ENCODE measurements at regions not wholly inside any gene's neighbourhood (a gene's known extent, or its start where the extent isn't known, plus 50 kb on each side); places are given as distances from the start of the nearest gene placed in this dataset.

DNA sequence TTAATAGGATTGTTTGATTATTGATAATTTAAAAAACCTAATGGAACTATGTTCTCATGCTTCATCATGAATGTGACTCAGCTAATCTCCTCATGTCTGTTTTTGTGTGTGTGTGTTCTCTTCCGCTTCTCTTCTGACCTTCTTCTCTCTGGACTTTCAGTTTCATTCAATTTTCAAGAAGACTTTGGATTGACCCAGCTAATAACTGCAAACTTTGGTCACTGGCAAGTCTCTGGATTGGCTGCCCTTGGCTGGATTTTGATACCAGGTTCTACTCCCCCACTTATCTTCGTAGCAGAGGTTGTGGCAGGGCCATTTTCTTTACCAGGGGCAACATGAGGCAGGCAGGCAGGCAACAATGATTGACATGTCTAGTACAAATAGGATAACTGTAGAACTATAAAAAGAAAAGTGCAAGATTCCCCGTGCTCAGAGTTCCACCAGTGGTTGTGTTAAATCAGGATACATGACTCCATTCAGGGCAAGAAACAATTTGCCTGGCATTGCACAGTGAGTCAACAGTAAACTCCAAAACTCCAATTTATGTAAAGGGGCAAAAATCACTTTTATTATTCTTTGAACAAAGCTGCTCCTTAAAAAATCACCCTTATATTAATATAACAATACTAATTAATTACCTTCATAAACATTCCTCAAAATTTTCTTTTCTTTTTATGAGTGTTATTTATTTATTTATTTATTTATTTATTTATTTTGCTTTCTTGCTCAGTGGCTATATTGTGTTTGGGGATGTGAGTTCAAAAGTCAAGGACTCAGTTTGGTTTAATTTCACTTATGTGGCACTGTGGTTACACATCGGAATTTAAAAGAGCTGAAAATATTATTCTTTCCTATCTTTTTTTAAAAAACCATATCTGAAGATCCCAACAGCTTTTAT is 167.6 kb downstream of the RND3 start:
- H3K27me3 Mint-ChIP-seq (ENCODE audit: low read depth in 2 of 2), result no peaks in the 10 kb centered on the region
- H3K27ac Mint-ChIP-seq, result no peak overlapping the region
- Histone ChIP-seq H3K36me3 (ENCODE audit: control insufficient read depth, insufficient read depth, low read length) (no peaks in the 10 kb centered on the region), H3K4me1 (ENCODE audit: control insufficient read depth, insufficient read depth, low read length) (no peaks in the 10 kb centered on the region), H3K4me3 (ENCODE audit: low read length) (no peak overlapping the region), H3K27me3 (ENCODE audit: control insufficient read depth, insufficient read depth, low read length) (no peaks in the 10 kb centered on the region), H3K9me3 (ENCODE audit: control insufficient read depth, insufficient read depth, low read length) (no peaks in the 10 kb centered on the region), H3K27ac (ENCODE audit: low read length) (no peak overlapping the region)
- no peaks in the 10 kb centered on the region for H3K4me1 Mint-ChIP-seq
- peaks cover 18 to 22% of the 10 kb centered on the region in 2 donors for H3K9me3 Mint-ChIP-seq
- ATAC-seq (no peak), DNase-seq (no peak)
- WGBS (ENCODE audit: insufficient coverage), result 81% methylated on average over 3 of the region's 4 CpGs
- intact Hi-C loops (cut with micrococcal nuclease), result no loop called here
- no peak overlapping the region for H3K4me3 Mint-ChIP-seq
- H3K36me3 Mint-ChIP-seq, result peaks cover 12% of the 10 kb centered on the region
- TF ChIP-seq, protein P1, sequence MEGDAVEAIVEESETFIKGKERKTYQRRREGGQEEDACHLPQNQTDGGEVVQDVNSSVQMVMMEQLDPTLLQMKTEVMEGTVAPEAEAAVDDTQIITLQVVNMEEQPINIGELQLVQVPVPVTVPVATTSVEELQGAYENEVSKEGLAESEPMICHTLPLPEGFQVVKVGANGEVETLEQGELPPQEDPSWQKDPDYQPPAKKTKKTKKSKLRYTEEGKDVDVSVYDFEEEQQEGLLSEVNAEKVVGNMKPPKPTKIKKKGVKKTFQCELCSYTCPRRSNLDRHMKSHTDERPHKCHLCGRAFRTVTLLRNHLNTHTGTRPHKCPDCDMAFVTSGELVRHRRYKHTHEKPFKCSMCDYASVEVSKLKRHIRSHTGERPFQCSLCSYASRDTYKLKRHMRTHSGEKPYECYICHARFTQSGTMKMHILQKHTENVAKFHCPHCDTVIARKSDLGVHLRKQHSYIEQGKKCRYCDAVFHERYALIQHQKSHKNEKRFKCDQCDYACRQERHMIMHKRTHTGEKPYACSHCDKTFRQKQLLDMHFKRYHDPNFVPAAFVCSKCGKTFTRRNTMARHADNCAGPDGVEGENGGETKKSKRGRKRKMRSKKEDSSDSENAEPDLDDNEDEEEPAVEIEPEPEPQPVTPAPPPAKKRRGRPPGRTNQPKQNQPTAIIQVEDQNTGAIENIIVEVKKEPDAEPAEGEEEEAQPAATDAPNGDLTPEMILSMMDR (IDR thresholded peaks at IDR 0.05), result no peak

DNA sequence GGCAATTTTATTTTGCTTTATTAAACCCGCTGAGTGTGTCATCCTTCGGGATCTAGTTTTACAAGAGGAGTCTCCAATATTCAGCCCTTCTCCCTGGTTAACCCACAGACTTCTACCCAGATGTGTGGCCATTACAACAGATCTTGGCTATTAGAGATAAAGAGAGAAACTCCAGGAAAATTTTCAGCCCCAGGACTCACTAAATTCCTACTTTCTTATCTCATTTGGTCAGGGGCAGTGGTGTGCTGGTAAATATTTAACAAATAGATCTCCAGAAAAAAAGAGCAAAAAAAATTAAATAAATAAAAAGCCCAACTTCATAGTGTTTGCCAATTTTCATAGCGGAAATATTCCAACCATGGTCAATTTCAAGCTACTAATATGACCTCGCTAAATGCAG is 168.4 kb downstream of the RND3 start:
- 100% methylated on average over 2 of the region's 4 CpGs for WGBS (ENCODE audit: insufficient coverage)
- DNase-seq (no peak), ATAC-seq (no peak)
- Histone ChIP-seq H3K36me3 (ENCODE audit: control insufficient read depth, insufficient read depth, low read length) (no peaks in the 10 kb centered on the region), H3K4me1 (ENCODE audit: control insufficient read depth, insufficient read depth, low read length) (no peaks in the 10 kb centered on the region), H3K27ac (ENCODE audit: low read length) (no peak overlapping the region), H3K4me3 (ENCODE audit: low read length) (no peak overlapping the region), H3K9me3 (ENCODE audit: control insufficient read depth, insufficient read depth, low read length) (no peaks in the 10 kb centered on the region), H3K27me3 (ENCODE audit: control insufficient read depth, insufficient read depth, low read length) (no peaks in the 10 kb centered on the region)
- H3K9me3 Mint-ChIP-seq, result peaks cover 19 to 22% of the 10 kb centered on the region in 2 donors
- TF ChIP-seq, protein P1 (IDR thresholded peaks at IDR 0.05), result no peak
- H3K27ac Mint-ChIP-seq, result no peak overlapping the region
- H3K4me3 Mint-ChIP-seq, result no peak overlapping the region
- peaks cover 18% of the 10 kb centered on the region for H3K36me3 Mint-ChIP-seq
- intact Hi-C loops (cut with micrococcal nuclease), result no loop called here
- H3K27me3 Mint-ChIP-seq (ENCODE audit: low read depth in 2 of 2), result no peaks in the 10 kb centered on the region
- no peaks in the 10 kb centered on the region for H3K4me1 Mint-ChIP-seq

DNA sequence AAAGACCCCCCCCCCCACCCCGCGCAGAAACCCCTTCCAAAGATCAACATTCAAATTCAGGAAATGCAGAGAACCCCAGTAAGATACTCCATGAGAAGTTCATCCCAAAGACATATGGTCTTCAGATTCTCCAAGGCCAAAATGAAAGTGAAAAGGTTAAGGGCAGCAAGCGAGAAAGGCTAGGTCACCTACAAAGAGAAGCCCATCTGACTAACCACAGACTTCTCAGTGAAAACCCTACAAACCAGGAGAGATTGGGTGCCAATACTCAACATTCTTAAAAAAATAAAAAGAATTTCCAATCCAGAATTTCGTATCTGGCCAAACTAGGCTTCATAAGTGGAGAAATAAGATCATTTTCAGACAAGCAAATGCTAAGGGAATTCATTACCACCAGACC is 175.2 kb downstream of the RND3 start:
- no peak overlapping the region for H3K4me3 Mint-ChIP-seq
- no peak overlapping the region for H3K27ac ChIP-seq (ENCODE audit: low read length)
- no peaks in the 10 kb centered on the region for H3K4me1 ChIP-seq (ENCODE audit: control insufficient read depth, insufficient read depth, low read length)
- TF ChIP-seq, protein P1 (IDR thresholded peaks at IDR 0.05), result no peak
- H3K27me3 Mint-ChIP-seq (ENCODE audit: low read depth in 2 of 2), result no peaks in the 10 kb centered on the region
- intact Hi-C loops (cut with micrococcal nuclease), result no loop called here
- no peaks in the 10 kb centered on the region for H3K4me1 Mint-ChIP-seq
- 73% methylated on average over 1 of the region's 4 CpGs for WGBS (ENCODE audit: insufficient coverage)
- no peaks in the 10 kb centered on the region for H3K27me3 ChIP-seq (ENCODE audit: control insufficient read depth, insufficient read depth, low read length)
- ATAC-seq (no peak), DNase-seq (no peak)
- peaks cover 35% of the 10 kb centered on the region for H3K36me3 Mint-ChIP-seq
- H3K9me3 Mint-ChIP-seq, result peaks cover 25 to 28% of the 10 kb centered on the region in 2 donors
- no peak overlapping the region for H3K27ac Mint-ChIP-seq
- H3K4me3 ChIP-seq (ENCODE audit: low read length), result no peak overlapping the region
- H3K36me3 ChIP-seq (ENCODE audit: control insufficient read depth, insufficient read depth, low read length), result no peaks in the 10 kb centered on the region
- H3K9me3 ChIP-seq (ENCODE audit: control insufficient read depth, insufficient read depth, low read length), result peaks cover 14% of the 10 kb centered on the region
